Colonic mucosa (tissue), 4 donors: ENCODE measurements at regions not wholly inside any gene's neighbourhood (a gene's known extent, or its start where the extent isn't known, plus 50 kb on each side); places are given as distances from the start of the nearest gene placed in this dataset.

Source experiments
- DNase-seq: peaks from one replicate; pipeline ENCODE4 v3.0.0-alpha.2; 2020
- H3K27ac ChIP-seq: fragments of 200-600 bp; one replicate; pipeline ENCODE4 v1.8.0; 2021
- H3K27me3 ChIP-seq: fragments of 200-600 bp; one replicate; pipeline ENCODE4 v1.8.0; 2021
- H3K36me3 ChIP-seq: fragments of 200-600 bp; one replicate; pipeline ENCODE4 v1.8.0; 2021
- H3K4me1 ChIP-seq: fragments of 200-600 bp; one replicate; pipeline ENCODE4 v1.8.0; 2021; ENCODE audit warnings: mild to moderate bottlenecking
- H3K4me3 ChIP-seq: fragments of 200-600 bp; one replicate; pipeline ENCODE4 v1.8.0; 2021
- H3K9ac ChIP-seq, 2 donors: one replicate each; pipeline ENCODE4 v1.7.0; 2013; ENCODE audit warnings: control low read depth in 2 of 2, low read depth in 2 of 2, low read length in 2 of 2
- H3K9me3 ChIP-seq: fragments of 200-600 bp; one replicate; pipeline ENCODE4 v1.8.0; 2021
- intact Hi-C: fragments of 100-400 bp; cut with DNase I; formaldehyde crosslinking; loops from one replicate; pipeline ENCODE4 v1.14.1; 2022
- TF ChIP-seq, protein P1 (sequence below): fragments of 200-600 bp; IDR thresholded peaks from one replicate; pipeline ENCODE4 v1.8.0; 2022; ENCODE audit warnings: antibody characterized with exemption, mild to moderate bottlenecking
- donor health status: healthy.
- donor health status: DM: no; HTN: no; CAD: no.
- donor health status: DM: no; HTN: no; CAD: no.

DNA sequence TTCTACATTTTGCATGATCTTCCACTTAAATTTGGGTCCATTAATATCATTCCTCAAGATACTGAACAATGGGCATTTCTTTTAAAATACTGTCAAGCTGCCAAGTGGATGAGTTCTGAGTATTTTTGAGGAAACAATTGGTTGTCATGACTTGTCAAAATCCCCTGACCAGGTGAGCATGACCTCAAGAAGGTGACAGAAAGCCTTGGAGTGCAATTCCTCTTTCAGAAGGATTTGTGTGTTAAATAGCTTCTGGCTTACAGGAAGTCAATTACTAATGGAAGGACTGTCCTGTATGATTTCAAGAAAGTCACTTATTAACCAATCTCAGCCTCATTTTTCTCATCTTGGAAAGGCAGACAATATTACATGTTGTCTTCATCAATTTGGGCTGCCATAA is 460.6 kb downstream of the TSN start:
- no peaks in the 10 kb centered on the region for H3K4me1 ChIP-seq
- no peaks in the 10 kb centered on the region for H3K9me3 ChIP-seq
- H3K36me3 ChIP-seq: no peaks in the 10 kb centered on the region
- H3K9ac ChIP-seq: no peak overlapping the region
- H3K27ac ChIP-seq: no peak overlapping the region
- no peak overlapping the region for H3K4me3 ChIP-seq
- no peaks in the 10 kb centered on the region for H3K27me3 ChIP-seq
- no peak for DNase-seq
- intact Hi-C loops: no loop called here
- TF ChIP-seq, protein P1, sequence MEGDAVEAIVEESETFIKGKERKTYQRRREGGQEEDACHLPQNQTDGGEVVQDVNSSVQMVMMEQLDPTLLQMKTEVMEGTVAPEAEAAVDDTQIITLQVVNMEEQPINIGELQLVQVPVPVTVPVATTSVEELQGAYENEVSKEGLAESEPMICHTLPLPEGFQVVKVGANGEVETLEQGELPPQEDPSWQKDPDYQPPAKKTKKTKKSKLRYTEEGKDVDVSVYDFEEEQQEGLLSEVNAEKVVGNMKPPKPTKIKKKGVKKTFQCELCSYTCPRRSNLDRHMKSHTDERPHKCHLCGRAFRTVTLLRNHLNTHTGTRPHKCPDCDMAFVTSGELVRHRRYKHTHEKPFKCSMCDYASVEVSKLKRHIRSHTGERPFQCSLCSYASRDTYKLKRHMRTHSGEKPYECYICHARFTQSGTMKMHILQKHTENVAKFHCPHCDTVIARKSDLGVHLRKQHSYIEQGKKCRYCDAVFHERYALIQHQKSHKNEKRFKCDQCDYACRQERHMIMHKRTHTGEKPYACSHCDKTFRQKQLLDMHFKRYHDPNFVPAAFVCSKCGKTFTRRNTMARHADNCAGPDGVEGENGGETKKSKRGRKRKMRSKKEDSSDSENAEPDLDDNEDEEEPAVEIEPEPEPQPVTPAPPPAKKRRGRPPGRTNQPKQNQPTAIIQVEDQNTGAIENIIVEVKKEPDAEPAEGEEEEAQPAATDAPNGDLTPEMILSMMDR: no peak

GRCh38 chr2:122216901-122217300 is 461.4 kb downstream of the TSN start:
- no peak overlapping the region for H3K4me3 ChIP-seq
- TF ChIP-seq, protein P1: no peak
- no peaks in the 10 kb centered on the region for H3K4me1 ChIP-seq
- DNase-seq: no peak
- H3K9me3 ChIP-seq: no peaks in the 10 kb centered on the region
- no peaks in the 10 kb centered on the region for H3K27me3 ChIP-seq
- no peaks in the 10 kb centered on the region for H3K36me3 ChIP-seq
- no peak overlapping the region for H3K27ac ChIP-seq
- no peak overlapping the region for H3K9ac ChIP-seq
- intact Hi-C loops: no loop called here

DNA sequence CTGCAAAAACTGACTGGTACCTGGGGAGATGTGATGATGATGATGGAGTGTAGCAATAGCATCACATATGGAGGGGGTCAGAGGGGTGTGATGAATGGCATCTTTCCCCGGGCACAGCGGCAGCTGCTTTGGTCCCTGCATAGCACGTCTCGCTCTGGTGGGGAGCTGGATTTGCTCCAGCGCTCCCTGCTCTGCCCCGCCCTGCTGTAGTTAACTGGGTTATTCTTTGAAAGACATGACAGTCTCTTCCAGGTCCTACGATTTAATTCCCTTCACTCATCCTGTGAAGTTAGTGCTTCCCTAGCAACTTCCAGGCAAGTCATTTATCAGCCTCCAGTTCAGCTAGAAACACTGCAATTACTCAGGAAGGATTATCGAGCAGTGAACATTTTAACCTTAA is 463.1 kb downstream of the TSN start:
- Histone ChIP-seq H3K27me3 (no peaks in the 10 kb centered on the region), H3K27ac (no peak overlapping the region), H3K36me3 (no peaks in the 10 kb centered on the region), H3K9ac (no peak overlapping the region), H3K9me3 (no peaks in the 10 kb centered on the region), H3K4me3 (no peak overlapping the region), H3K4me1 (no peaks in the 10 kb centered on the region)
- TF ChIP-seq, protein P1: no peak
- intact Hi-C loops: no loop called here
- no peak for DNase-seq

DNA sequence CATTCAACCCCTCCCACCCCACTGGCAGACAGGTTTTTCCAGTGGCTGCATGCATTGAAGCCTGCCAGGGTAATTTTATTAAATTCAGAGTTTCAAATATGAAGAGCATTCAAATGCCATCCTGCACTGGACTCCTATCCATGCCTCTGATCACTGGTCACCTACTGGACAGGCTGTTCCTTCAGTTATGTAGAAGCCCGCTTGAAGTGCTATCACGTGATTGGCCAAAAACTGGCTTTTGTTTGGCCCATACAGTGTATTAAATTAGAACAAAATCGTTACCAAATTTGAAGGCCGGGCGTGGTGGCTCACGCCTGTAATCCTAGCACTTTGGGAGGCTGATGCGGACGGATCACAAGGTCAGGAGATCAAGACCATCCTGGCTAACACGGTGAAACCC is 464.1 kb downstream of the TSN start:
- intact Hi-C loops: no loop called here

GRCh38 chr2:122221665-122222064 is 466.2 kb downstream of the TSN start:
- Histone ChIP-seq H3K9me3 (no peaks in the 10 kb centered on the region), H3K36me3 (no peaks in the 10 kb centered on the region), H3K27me3 (no peaks in the 10 kb centered on the region), H3K9ac (no peak overlapping the region), H3K4me3 (no peak overlapping the region), H3K4me1 (no peaks in the 10 kb centered on the region), H3K27ac (no peak overlapping the region)
- TF ChIP-seq, protein P1: no peak
- intact Hi-C loops: no loop called here
- DNase-seq: no peak

More for the DNA sequence above, 464.1 kb downstream of the TSN start:
- TF ChIP-seq, protein P1: no peak
- Histone ChIP-seq H3K27me3 (no peaks in the 10 kb centered on the region), H3K4me3 (no peak overlapping the region), H3K9ac (no peak overlapping the region), H3K4me1 (no peaks in the 10 kb centered on the region), H3K36me3 (no peaks in the 10 kb centered on the region), H3K9me3 (no peaks in the 10 kb centered on the region), H3K27ac (no peak overlapping the region)
- DNase-seq: no peak

GRCh38 chr2:122231296-122231695 is 475.8 kb downstream of the TSN start:
- no peak overlapping the region for H3K27ac ChIP-seq

More at GRCh38 chr2:122231296-122231695, 475.8 kb downstream of the TSN start:
- DNase-seq: no peak
- Histone ChIP-seq H3K36me3 (no peaks in the 10 kb centered on the region), H3K9me3 (no peaks in the 10 kb centered on the region), H3K9ac (no peak overlapping the region), H3K27me3 (no peaks in the 10 kb centered on the region), H3K4me3 (no peak overlapping the region), H3K4me1 (no peaks in the 10 kb centered on the region)
- TF ChIP-seq, protein P1: no peak
- intact Hi-C loops: no loop called here
